Fibroblast of the aortic adventitia (primary cell): ENCODE measurements at regions not wholly inside any gene's neighbourhood (a gene's known extent, or its start where the extent isn't known, plus 50 kb on each side); places are given as distances from the start of the nearest gene placed in this dataset.

Source experiments
- DNase-seq: peaks from one replicate; pipeline ENCODE4 v3.0.0-alpha.2; 2010; ENCODE audit warnings: low read depth
- H3K4me3 ChIP-seq: 2 replicates; pipeline ENCODE4 v1.5.1; 2011; ENCODE audit warnings: low read depth, mild to moderate bottlenecking, control low read depth, low read length, moderate library complexity
- TF ChIP-seq, protein P1 (sequence below): IDR thresholded peaks from 2 replicates; pipeline ENCODE4 v1.5.1; 2011; ENCODE audit warnings: mild to moderate bottlenecking, low read length, control low read depth, inconsistent platforms; ENCODE audit not compliant: insufficient read depth

DNA sequence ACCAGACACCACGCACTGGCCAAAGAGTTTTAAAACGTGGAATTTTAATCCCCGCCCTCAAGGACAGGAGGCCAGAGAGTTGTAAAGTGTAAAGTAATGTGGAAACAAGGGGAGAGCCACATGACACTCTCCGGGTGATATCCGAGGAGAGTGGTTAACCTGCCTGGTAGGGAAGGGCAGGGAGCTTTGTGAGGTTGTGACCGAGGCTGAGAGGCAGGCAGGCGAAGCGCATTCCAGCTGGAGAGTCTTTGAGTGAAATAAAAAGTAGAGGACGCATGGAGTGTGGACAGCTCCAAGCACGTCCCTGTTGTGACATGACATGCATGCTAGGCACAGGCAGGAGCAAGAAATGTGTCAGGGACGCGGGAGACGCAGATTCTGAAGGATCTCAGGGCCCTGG is 539.5 kb downstream of the RNF144A start:
- TF ChIP-seq, protein P1, sequence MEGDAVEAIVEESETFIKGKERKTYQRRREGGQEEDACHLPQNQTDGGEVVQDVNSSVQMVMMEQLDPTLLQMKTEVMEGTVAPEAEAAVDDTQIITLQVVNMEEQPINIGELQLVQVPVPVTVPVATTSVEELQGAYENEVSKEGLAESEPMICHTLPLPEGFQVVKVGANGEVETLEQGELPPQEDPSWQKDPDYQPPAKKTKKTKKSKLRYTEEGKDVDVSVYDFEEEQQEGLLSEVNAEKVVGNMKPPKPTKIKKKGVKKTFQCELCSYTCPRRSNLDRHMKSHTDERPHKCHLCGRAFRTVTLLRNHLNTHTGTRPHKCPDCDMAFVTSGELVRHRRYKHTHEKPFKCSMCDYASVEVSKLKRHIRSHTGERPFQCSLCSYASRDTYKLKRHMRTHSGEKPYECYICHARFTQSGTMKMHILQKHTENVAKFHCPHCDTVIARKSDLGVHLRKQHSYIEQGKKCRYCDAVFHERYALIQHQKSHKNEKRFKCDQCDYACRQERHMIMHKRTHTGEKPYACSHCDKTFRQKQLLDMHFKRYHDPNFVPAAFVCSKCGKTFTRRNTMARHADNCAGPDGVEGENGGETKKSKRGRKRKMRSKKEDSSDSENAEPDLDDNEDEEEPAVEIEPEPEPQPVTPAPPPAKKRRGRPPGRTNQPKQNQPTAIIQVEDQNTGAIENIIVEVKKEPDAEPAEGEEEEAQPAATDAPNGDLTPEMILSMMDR = no peak
- no peak for DNase-seq
- H3K4me3 ChIP-seq = no peak overlapping the region

DNA sequence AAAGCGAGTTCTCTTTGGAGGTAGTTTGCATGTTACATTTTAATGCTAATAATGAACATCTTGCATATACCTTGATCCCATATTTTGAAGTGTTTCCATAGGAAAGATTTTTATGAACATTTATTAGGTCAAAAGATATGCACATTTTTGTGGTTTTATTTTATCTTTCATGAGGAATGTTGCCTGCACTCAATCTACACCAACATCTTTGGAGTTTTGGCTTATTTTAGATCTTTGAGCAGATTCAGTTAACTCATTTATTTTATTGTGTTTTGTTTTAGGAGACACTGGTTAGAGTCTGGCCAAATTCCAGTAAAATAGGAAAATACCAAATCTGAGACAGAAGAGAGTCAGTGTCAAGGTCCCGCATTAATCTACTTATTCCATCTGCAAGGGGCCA is 540.9 kb downstream of the RNF144A start:
- TF ChIP-seq, protein P1 = no peak
- H3K4me3 ChIP-seq = no peak overlapping the region
- DNase-seq = no peak

DNA sequence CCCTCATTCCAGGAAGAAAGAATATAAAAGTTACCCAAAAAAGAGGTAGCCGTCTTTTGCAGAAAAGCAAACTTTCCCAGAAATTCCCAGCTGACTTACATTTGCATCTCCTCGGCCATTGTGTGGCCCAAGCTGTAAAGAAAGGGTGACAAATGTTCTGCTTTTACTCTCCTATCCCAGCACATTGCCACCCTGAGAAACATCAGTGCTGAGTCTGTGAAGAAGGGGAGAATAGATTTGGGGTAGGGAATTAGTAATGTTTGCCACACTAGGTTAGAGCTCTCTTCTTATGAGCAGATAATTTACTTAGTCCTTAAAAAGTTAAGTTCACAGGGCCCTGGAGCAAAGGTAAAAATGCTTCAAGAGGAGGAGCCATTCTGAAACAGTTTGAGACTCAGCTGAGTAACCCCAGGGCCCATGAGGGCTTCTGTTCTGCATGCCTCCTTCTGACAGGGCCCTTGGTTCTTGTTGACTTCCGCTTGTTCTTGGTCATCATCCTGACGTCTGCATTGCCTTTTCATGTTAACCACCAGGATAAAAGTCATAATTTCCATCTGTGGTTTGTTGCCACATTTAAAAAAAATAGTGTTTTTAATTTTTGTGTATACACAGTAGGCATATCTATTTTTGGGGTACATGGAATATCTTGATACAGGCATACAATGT is 550.7 kb downstream of the RNF144A start:
- no peak for DNase-seq
- TF ChIP-seq, protein P1 = no peak

DNA sequence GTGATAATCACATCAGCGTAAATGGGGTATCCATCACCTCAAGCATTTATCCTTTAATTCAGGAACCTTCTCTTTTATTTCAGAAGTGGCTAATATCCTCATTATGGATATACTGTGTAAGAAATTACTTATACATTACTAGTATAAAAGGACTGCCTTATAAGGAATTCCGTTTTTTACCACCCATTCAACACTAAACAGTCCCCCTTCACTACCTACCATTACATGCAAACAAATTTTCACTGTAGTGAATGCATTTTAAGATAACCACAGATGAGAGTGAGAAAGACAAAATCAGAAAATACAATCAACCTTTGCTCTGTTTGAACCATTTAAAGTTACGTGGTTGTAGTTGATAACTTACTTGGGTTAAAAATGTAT is 551.2 kb downstream of the RNF144A start:
- no peak overlapping the region for H3K4me3 ChIP-seq
- TF ChIP-seq, protein P1 = no peak
- DNase-seq = no peak

More for the DNA sequence above, 550.7 kb downstream of the RNF144A start:
- H3K4me3 ChIP-seq = no peak overlapping the region

DNA sequence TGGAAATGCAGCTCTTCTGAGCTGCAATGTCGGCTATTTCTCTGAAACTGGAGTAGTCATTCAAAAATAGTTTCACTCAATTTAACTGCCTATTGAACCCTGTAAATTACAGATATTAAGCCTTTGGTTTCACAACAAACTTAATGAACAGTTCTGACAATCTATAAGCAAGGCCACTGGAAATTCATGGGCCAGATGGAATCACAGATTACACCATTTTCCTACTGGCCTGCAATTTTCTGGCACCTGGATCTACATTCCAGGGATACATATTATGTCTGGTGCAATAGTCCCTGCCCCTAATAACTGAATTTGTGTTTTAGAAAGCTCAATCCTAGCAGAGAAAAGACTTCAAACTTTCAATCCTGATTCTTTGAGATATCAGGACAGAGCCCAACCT is 551.7 kb downstream of the RNF144A start:
- H3K4me3 ChIP-seq = no peak overlapping the region
- no peak for DNase-seq
- TF ChIP-seq, protein P1 = no peak

DNA sequence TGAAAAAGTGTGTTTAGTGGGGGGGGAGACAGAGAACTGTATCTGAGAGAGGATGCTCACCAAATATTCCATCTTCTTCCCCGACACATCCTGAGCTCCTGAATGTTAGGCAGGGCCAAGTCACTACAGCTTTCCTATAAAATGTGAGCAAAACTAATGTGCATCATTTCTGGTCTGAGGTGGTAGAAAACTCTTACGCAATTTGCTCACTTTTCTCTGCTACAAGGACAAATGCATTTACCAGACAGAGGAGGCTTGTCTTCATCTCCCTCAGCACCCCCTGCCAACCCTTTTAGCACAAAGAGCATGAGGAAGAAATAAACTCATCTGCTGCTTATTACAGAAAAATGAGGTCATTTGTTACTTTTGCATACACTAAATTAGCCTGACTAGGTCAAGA is 554.0 kb downstream of the RNF144A start:
- no peak for DNase-seq
- H3K4me3 ChIP-seq = no peak overlapping the region
- TF ChIP-seq, protein P1 = no peak

DNA sequence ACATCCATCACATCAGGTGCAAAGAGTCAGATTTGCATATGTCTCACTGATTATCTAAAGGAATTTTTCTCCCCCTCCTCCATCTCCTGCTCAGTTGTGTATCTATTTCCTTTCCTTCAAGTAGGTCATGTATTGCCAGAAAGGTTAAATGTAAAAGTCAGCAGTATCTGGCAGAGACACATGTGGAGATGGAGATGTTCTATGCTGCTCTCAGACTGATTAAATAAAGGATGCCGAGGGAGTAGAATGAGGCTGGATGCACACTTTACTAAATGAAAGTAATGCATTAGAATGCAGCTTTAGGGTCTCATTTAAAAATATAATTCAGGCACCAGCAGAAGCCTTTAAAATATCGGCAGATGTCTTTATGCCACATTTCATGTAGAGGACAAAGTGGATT is 555.3 kb downstream of the RNF144A start:
- no peak overlapping the region for H3K4me3 ChIP-seq
- no peak for DNase-seq
- TF ChIP-seq, protein P1 = no peak
